Skeletal muscle cell (primary cell): ENCODE measurements at regions not wholly inside any gene's neighbourhood (a gene's known extent, or its start where the extent isn't known, plus 50 kb on each side); places are given as distances from the start of the nearest gene placed in this dataset.

Experiments used
- DNase-seq: peaks from one replicate; pipeline ENCODE4 v3.0.0-alpha.2; 2010; ENCODE audit warnings: low read depth
- H3K4me3 ChIP-seq: 2 replicates; pipeline ENCODE4 v1.5.1; 2011; ENCODE audit warnings: low read depth, mild to moderate bottlenecking, control low read depth, low read length, moderate library complexity

GRCh38 chr2:219916281-219916680 lies 288.9 kb downstream of the SLC4A3 start:
- no peak overlapping the region for H3K4me3 ChIP-seq
- no peak for DNase-seq

- no peak overlapping the region for H3K4me3 ChIP-seq
- no peak for DNase-seq
These were observed 289.5 kb downstream of the SLC4A3 start for GRCh38 chr2:219916726-219917440.

DNA sequence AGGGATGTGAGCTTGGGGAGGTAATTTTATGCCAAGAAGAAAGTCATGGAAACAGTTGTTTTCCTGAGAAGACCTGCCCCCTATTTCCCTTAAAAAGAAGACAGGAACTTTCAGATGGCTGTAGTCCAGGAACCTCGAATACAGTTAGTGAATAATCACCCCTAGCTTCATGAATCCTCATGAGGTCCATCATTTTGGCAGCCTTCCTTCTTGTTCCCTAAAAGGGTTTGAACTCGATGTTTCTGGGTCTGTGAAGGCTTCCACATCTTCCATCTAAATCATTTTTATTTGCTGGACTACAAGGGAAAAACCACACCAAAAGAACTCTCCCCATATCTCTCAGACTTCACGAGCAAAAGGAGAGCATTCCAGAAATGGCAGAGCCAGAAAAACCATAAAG lies 290.8 kb downstream of the SLC4A3 start:
- DNase-seq, result no peak
- no peak overlapping the region for H3K4me3 ChIP-seq

GRCh38 chr2:219918944-219919343 lies 291.5 kb downstream of the SLC4A3 start:
- DNase-seq, result no peak
- no peak overlapping the region for H3K4me3 ChIP-seq

GRCh38 chr2:219919506-219919905 lies 292.1 kb downstream of the SLC4A3 start:
- no peak for DNase-seq
- no peak overlapping the region for H3K4me3 ChIP-seq

DNA sequence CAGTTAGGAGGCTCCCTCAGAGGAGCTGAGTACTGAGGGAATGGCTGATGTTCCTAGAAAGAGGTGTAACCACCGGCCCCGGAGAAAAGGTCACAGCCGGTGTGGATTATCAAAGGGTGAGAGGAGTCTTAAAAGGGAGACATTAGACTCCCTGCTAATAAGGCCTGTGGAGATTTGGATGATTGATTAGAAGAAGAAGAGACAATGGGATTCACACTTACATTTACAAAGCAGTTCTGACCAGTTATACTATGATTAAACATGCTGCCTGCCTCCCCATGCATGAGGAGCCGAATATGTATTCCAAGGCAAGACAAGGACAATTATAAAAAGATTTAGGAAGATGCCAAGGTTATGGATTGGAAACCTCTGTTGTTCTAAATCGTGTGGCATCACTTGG lies 302.4 kb downstream of the SLC4A3 start:
- no peak overlapping the region for H3K4me3 ChIP-seq
- DNase-seq, result no peak

- no peak overlapping the region for H3K4me3 ChIP-seq
- DNase-seq, result no peak
These were observed 312.2 kb downstream of the SLC4A3 start for GRCh38 chr2:219939647-219940046.

DNA sequence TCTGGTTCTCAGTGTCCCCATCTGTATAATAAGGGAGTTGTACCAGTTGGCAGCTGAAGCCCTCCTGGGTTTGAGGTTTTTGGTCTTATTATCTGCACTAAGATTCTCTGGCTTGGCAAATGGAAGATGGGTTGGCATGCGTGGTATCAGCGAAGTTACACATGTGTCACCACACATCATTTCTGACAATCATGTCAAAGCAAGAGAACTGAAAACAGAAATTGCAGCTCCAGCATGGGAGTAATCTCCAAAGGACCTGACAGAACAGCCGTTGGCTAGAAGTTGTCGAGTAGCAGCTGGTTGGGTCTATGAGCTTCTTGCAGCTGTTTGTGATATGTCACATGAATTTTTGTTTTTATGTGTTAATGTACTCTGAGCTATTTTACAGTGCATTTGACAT lies 317.4 kb downstream of the SLC4A3 start:
- DNase-seq, result peak; percentile 26

DNA sequence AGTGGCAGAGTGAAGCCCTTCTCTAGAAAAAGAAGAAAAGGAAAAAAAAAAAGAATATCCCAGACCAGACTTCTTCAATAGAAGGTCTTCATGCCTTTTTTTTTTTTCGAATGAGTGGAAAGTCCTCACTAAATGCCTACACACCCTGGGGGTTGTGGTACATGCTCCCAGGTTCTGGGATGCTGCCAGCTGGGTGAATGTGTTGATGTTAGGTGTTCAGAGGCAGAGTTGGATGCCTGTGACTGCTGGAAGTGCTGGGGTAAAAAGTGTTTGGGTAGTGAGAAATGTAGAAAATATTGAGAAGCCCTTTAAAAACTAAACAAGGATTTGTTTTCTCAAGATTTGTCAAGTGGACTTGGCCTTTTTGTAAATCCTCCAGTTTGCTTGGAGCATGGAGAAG lies 318.6 kb downstream of the SLC4A3 start:
- H3K4me3 ChIP-seq, result no peak overlapping the region

More for the DNA sequence above, 317.4 kb downstream of the SLC4A3 start:
- H3K4me3 ChIP-seq, result no peak overlapping the region

GRCh38 chr2:219946529-219946928 lies 319.1 kb downstream of the SLC4A3 start:
- no peak overlapping the region for H3K4me3 ChIP-seq
- no peak for DNase-seq

More for the DNA sequence above, 318.6 kb downstream of the SLC4A3 start:
- DNase-seq, result no peak

GRCh38 chr2:219947575-219947974 lies 320.1 kb downstream of the SLC4A3 start:
- no peak overlapping the region for H3K4me3 ChIP-seq
- DNase-seq, result no peak

GRCh38 chr2:219949053-219949452 lies 321.6 kb downstream of the SLC4A3 start:
- no peak overlapping the region for H3K4me3 ChIP-seq
- DNase-seq, result no peak

DNA sequence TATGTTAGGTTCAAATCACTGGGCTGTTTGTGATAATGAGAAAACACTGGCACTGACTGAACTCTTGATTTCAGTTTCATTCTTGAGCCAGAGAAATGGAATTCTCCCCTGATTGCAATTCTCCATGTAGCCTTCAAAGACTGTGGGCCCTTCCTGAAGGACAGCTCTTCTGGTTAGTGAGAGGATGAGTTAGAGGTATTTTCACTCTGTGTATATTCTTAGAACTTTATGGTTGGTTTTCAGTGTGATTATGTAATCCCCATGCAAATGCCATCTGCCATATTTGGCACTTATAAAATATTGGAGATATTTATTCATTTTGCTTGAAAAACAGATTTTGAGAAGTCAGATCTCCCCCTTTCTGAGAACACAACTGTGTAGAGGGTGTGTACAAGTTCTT lies 323.7 kb downstream of the SLC4A3 start:
- no peak for DNase-seq
- H3K4me3 ChIP-seq, result no peak overlapping the region

DNA sequence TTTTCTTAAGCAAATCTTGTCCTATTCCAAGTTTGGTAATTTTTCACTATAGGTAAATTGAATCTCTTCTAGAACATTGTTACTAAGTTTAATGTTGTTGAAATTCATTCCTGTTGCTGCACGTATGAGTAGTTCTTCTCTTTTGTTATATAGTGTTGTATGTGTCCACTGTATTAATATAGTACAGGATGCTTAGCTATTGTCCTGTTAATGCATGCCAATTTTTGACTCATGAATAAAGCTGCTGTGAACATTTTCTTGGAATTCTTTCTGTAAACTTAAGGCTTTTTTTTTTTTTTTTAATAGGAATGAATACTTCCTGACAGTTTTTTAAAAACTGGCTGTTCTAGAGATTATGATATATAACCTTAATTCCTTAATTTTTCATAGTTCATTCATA lies 326.9 kb downstream of the SLC4A3 start:
- no peak for DNase-seq
- no peak overlapping the region for H3K4me3 ChIP-seq

GRCh38 chr2:219957820-219958219 lies 330.4 kb downstream of the SLC4A3 start:
- DNase-seq, result no peak
- no peak overlapping the region for H3K4me3 ChIP-seq

DNA sequence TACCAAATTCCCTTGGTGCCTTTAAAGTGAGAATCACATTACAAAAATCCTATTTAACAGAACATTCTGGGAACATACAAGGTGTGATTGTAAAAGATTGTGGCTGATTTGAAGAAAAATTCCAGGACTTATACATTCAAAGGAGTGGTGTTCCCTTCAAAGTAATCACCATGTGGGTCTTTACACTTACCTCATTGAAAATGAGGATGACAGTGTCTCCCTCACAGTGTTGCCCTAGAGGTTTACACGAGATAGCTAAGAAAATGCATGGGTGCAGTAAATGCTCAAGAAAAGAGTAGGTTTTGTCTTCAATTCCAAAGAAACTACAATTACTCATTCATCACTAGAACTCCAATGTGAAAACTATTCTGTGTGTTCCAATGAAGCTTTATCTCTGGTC lies 331.5 kb downstream of the SLC4A3 start:
- DNase-seq, result no peak
- no peak overlapping the region for H3K4me3 ChIP-seq

- H3K4me3 ChIP-seq, result no peak overlapping the region
- DNase-seq, result no peak
These were observed 332.0 kb downstream of the SLC4A3 start for GRCh38 chr2:219959471-219959870.

- no peak overlapping the region for H3K4me3 ChIP-seq
- no peak for DNase-seq
These were observed 334.6 kb downstream of the SLC4A3 start for GRCh38 chr2:219961947-219962498.

- DNase-seq, result no peak
- no peak overlapping the region for H3K4me3 ChIP-seq
These were observed 335.4 kb downstream of the SLC4A3 start for GRCh38 chr2:219962801-219963200.

GRCh38 chr2:219965287-219966194 lies 338.1 kb downstream of the SLC4A3 start:
- H3K4me3 ChIP-seq, result no peak overlapping the region
- no peak for DNase-seq
